ENCODE measurements at regions not wholly inside any gene's neighbourhood (a gene's known extent, or its start where the extent isn't known, plus 50 kb on each side); places are given as distances from the start of the nearest gene placed in this dataset.
"Not testable (repeated sequence)": the region's sequence is repeated elsewhere in the genome, so short reads cannot be mapped to it uniquely, and the experiment has no call there.

DNA sequence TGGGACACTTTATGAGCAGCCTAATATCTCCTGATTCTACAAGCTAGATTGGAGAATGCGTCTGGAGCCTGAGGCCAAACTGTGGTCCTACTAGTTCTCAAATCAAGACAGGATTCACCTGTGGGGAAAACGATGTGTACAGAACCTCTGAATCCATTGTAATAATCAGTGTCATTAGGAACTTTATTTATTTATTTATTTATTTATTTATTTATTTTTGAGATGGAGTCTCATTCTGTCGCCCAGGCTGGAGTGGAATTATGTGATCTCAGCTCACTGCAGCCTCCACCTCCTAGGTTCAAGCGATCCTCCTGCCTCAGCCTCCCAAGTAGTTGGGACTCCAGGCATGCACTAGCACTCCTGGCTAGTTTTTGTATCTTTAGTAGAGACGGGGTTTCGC is 52.6 kb upstream of the KIF26B start:
- DNase-seq (ENCODE audit: low read depth in 2 of 2), result not testable (repeated sequence)

DNA sequence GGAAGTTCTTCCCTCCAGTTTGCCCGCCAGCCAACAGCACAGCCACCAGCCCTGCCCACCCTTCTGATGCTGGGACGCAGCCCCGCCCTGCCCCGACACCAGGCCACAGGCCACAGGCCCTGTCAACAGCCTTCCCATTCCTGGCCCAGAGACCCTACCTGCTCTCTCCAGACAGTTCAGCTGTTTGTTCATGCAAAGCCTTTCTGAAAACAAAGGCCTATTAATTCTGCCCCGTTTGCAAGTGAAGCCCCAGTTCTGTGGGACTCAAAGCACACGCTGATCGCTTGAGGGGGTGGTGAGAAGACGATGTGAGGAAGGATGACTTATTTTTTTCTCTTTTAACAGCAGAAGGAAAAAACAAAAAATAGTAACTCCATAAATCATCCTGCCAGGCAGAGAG is 55.4 kb upstream of the KIF26B start:
- no peak for DNase-seq (ENCODE audit: low read depth in 2 of 2)

DNA sequence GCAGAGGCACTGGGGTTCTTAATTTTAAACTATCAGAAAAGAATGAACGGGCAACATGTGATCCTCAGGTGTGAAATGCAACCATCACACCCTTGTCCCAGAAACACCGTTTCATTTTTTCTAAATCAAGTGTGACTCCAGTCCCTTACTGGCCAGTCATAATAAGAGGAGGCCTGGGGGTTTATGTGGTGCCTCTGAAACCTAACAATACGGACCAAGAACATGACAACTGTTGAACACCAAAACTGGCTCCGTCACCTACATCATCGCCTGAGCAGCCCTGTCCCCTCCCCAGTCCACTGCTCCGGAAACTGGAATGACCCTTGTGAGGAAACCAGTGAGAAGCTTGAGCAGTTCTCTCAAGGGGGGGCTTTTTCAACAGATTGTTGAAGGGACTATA is 55.9 kb upstream of the KIF26B start:
- DNase-seq (ENCODE audit: low read depth in 2 of 2), result no peak

DNA sequence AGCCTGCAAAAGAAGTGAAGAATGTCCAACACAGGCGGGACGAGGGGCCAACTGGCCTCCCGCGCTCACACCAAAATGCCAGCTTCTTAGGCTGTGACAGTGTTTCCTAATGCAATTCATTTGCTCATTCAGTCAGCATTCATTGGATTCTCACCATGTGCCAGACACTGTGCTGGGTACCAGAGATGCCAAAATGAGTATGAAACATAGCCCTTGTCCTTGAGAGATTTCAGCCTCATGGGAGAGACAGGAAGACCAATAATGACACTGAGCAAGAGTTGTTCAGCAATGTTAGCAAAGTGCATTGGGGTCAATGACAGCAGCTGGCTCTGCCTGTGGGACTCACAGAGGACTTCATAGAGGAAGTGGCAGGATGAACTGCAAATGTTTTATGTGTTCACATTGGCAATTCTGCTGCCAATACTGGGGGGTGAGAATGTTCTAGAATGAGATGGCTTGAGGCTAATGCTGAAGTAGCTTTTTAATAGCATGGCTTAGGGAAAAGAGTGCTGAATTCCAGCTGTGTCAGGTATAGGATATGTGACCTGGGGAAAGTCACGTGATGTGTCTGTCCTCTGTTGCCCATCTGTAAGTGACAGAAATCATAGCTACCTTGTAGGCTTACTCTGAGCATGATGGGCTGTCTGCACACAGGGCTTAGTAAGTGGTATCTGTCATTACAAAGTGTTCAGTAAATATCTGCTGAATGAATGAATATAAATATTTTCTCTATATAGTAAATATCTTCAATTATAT is 58.3 kb upstream of the KIF26B start:
- no peak for DNase-seq (ENCODE audit: low read depth in 2 of 2)

DNA sequence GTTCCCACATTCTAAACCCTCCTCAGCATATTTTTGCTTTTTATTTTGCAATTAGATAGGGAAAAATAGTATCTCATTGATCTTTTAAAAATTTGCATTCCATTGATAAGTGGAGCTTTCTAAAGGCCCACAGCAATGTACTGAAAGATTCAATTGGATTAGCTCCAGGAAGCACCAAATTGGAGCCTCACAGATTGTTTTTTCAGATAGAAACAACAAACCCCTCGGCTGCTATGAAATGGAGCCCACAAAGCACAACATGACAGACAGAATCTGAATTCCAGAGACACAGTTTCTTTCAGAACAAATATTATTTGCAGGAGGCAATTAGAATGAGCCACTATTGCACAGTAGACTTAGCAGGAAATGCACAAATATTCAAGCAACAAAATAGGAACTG is 58.9 kb upstream of the KIF26B start:
- no peak for DNase-seq (ENCODE audit: low read depth in 2 of 2)

DNA sequence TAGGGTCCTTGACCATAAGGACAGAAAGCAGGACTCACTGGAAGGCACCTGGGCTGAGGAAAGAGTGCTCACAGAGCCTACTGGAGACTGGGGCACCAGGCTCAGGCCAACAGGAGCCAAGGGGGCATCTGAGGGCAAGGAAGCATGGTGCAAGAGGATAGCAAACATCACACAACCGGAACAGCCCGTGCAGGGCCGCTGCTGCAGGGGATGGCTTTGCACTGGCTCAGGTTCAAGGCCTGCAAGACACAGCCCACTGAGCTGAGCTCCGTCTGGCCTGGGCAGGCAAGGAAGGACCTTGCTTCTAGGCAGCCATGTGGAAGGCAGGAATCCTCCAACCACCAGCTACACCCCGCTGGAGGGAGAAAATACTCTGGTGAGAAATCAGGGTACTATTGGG is 59.8 kb upstream of the KIF26B start:
- DNase-seq (ENCODE audit: low read depth in 2 of 2), result no peak

DNA sequence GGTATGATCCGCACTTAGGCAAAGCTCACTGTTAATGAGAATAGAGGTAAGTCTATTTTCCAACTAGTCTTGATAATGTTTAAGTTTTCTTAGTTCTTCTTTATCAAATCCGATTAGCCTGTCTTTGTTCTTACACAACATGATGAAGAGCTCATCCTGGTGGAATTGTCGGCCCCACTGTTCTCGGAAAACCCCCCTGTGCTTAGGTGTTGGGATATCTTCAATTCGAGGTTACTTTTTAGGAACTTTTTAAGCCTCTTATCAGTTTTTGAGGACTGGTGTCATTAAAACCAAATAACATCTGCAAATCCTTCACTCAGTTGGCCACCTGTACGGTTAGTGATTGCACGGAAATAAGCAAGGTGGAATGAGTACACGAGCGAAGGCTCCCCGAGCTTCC is 60.7 kb upstream of the KIF26B start:
- DNase-seq (ENCODE audit: low read depth in 2 of 2), result no peak

DNA sequence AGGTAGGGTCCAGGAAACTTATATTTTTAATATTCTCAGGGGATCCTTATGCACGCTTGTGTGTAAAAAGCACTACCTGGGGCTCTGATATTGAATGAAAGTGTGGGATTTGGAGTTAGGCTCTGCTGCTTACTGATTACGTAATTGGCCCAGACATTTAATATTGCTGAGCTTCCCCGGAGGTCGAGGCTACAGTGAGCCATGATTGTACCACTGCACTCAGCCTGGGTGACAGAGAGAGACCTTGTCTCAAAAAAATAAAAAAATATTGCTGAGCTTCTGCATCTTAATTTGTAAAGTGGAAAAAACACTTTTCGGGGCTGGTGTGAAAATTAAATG is 62.2 kb upstream of the KIF26B start:
- no peak for DNase-seq (ENCODE audit: low read depth in 2 of 2)

DNA sequence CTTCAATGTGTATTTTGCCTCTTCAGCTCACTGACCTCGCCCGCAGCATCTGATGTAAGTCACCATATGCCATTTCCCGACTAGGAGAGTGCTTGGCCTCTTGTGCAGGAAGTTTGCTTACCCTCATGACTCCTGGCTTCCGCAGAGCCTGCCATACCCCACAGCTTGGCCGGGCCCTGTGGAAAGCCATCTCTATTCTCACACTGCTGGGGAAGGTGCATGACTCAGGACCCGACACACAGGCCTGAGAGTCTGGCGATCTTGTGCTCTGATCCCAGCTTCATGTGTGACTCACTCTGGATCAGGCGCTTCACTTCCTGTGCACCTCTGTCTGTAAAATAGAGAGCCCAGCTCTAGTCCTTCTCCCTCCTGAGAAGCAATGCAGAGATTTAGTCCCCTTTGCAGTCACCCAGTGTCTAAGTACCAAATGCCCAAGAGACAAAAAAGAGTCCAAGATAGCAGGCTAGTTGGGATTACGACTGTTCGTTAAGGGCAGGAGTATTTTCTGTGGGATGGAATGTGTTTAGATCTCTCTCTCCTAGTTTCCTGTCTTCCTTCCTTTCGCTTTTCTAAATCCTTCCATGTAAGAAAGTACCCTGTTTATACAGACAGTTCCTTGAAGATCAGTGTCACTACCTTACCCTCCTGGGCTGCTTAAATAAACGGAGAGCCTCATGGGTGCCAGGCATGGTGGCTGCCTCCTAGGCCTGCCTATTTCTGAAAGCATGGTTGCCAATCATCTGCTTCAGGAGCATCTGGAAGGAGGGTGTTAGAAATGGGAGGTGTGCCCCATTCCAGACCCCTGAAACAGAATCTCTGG is 62.8 kb upstream of the KIF26B start:
- no peak for DNase-seq (ENCODE audit: low read depth in 2 of 2)

DNA sequence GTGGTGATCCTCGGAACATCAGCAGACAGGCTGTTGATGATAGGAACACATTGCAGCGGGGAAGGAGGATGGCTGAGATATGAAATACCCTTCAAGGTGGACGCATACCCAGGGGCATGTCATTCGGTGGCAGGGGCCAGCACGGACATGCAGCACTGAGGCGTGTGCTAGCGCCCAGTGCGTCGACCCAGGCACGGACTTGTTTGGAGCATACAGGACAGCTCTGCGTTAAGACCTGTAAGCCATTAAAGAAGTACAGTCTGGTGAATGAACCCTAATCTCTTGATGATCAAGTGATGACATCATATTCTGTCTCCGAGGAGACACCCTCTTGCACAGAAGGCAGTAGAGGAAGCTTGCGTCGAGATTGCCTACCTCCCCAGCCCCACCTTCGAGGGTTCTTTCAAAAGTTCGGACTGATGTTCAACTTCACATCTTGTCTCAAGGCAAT is 63.6 kb upstream of the KIF26B start:
- DNase-seq (ENCODE audit: low read depth in 2 of 2), result no peak

DNA sequence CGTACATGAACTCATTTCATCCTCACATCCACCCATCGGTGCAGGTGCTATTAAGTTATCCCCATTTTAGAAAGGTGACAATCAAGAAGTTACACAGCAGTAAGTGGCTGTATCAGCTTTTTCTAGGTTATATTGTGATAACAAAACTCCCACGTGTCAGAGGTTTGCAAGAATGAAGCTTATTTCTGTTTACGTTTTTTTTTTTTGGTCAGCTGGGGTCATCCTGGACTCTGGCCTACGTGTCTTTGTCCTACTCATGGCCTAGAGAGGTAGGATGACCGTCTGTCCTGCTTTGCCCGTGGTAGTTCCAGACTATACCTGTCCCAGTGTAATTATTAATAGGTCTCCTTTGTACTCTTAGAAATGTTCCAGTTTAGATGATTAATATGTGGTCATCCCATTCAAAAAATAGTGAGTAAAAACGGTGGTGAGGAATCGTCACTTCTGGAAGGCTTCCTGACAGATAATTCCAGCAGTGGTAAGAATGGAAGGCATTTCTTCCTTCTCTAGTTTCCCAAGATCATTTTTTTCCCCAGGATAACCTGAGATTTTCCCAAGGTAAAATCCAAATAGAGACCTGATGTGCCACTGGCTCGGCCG is 64.2 kb upstream of the KIF26B start:
- DNase-seq (ENCODE audit: low read depth in 2 of 2), result no peak

DNA sequence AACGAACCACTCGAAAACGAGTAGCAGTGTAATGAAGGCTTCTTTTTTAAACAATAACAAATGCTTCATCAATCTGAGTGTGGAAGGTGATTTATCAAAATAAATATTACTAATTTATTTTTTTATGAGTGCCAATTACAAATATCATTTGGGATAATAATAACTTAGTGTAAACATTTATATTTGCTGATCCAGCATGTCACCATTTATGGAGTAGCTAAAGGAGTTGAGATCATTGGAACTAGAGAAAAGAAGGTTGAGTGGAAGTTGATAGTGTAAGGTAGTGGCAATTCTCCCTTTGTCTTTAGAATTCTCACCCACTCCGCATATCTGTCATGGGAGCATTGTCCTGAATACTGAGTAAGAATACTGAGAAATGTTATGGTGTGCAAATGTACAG is 67.1 kb upstream of the KIF26B start:
- DNase-seq (ENCODE audit: low read depth in 2 of 2), result no peak

DNA sequence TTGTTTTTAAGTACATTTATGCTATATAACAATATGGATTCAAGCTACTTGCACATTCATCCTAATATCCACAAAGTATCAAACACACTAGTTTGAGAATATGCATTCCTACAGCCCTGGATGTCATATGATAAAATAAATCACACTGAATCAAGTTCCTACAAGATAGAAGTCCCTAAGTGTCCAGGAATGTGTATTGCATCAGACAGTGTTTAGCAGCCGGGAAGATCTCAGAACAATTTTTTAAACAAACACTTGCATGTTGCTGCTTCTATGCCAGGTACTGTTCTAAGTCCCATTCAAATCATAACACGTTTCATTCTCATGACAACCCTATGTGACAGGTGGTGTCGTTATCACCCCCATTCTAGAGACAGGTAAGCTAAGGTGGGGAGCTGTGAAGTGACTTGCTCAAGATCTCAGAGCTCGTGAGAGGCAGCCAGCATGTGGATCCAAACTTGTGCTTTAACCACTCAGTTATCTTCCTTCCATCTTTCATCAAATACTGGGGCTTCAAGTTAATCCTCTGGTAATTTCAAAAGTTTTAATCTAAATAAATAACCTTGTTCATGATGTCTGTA is 68.3 kb upstream of the KIF26B start:
- no peak for DNase-seq (ENCODE audit: low read depth in 2 of 2)

DNA sequence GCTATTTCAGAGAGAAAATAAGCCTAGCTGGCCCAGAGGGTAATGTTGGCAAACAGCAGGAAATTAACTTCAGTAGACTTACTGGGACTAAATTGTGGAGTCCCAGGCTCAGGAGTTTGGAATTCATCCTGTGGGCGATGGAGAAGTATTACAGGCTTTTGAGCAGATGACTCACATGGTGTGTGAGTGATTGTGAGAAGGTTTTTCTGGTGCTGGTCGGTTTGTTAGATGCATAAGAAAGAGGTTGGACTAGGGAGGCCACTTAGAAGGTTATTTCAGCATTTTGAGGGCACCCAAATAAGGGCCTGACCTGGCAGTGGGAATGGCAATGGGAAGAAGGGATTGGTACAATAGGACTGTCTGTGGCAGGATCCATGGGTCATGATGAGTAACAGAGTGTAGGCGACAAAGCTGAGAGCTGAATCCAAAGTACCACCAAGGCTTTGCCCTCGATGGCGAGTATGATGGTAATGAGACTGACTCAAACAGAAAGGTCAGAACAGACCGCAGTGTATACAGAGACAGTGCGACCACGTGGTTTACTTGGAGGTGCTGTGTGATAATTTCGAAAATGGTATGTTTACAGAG is 69.2 kb upstream of the KIF26B start:
- no peak for DNase-seq (ENCODE audit: low read depth in 2 of 2)

DNA sequence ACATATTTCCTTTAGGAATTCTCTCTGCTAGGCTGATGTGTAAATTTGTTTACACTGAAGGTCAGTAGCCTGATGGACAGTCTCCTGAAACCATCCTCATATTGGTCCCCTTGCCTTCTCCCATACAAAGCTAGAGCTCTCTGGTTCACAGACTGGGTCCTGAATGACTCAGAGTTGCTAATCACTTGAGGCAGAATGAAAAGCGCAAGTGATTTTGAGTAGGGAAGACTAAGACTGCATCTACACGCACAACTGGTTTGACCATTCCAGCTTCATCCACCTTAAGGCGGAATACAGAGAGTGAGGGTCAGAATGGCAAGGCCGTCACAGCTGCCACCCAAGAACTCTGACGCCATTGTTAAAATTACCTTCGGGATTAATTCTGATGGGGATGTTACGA is 70.2 kb upstream of the KIF26B start:
- no peak for DNase-seq (ENCODE audit: low read depth in 2 of 2)

DNA sequence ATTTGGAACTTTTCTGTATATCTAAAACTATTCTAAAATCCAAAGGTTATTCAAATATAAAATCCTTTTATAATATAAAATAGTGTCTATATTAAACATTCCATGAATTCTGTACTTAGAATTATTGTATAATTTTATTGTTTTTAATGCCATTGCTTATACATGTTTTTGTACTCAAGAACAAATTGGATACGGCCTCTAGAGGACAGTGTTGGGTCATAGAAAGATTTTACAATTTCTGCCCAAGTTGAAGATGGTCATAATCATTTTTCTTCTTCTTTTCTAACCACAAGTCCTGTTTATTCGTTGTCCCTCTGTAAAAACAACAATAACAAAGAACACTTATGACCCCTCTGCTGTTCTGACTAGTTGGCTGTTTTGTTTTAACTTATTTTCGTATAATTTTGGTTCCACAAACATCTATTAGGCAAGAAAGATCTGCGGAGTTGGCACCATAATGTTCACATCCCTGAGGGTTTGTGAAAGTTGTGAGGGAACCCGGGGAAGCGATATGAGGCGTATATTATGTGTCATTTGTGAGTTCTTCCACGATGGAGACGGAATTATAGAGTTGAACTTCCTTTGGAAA is 75.7 kb upstream of the KIF26B start:
- no peak for DNase-seq (ENCODE audit: low read depth in 2 of 2)

DNA sequence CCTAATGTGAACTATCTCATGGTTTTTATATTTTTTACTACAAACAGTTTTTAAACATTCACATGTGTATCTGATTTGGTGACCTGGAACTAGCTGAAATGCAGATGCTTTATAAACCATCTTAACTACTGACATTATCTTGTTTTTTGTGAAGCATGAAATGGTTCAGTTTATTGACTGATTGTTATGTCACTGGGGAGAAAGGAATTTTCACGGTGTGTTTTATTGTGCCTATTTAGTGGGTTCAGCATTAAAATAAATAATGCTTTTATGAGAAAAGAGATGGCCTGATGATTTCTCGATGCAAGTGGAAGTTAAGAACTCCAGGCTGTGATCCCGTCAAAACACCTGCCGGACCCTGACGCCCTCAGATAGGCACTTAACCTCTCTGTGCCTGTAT is 79.9 kb upstream of the KIF26B start:
- no peak for DNase-seq (ENCODE audit: low read depth in 2 of 2)

DNA sequence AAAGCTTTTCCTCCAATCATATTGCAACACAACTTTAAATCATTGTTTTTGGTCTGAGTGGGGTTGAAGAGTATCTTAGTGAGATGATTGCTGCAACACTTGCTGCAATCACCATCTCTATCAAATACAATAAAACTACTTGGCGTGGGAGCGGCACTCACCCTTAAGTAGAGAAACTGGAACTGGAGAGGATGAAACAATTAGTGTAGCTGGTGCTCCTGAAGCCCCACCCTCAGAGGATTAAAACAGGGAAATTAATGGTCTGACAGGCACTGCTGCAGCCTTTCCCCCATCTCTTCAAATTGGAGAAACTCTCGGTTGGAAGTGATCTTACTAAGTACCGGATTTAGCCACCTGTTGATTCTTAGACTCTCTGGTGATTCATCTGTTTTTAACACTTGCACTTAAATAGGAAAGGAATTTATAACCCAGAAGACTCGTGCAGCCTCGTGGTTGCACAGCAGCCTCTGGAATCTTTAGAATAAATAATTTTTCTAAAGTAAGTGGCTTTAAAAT is 80.5 kb upstream of the KIF26B start:
- no peak for DNase-seq (ENCODE audit: low read depth in 2 of 2)

DNA sequence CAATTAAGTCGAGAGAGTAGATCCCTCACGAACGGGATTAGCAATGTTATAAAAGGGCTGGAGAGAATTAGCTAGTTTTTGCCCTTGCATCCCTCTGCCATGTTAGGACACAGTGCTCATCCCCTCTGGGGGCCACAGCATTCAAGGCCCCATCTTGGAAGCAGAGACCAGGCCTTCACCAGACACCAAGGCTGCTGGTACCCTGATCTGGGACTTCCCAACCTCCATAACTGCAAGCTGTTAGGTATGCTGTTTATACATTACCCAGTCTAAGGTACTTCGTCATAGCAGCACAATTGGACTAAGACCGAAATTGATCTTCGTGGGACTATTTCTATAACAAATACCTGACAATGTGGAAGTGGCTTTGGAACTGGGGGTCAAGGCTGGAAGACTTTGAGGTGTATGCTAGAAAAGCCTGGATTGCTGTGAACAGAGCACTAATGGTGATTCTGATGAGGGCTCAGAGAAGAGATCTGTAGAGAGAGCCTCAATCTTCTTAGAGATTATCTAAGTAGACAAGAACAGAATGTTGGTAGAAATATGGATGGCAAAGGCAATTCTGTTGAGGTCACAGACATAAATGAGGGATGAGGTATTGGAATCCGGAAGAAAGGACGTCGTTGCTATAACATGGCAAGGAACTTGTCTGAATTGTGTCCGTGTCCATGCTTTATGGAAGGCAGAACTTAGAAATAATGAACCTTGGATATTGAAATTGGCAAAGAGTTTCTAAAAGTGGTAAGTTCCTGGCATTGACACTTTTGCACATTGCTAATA is 83.8 kb upstream of the KIF26B start:
- DNase-seq (ENCODE audit: low read depth in 2 of 2), result no peak

DNA sequence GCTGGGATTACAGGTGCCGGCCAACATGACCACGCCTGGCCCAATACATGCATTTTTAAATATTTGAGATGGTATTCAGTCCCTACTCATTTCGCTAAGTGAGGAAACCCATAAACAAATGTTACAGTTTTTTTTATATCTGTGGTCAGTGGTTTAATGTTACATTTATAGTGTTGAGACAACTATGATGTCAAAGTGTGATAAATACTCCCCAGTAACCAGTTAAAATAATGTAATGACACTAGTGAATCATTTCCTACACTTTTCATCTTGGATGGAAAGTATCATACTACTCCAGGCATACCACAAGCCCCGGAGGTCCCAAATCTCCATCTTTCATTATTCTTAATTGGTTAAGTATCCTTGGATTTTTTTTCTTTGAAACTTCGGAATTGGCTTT is 87.5 kb upstream of the KIF26B start:
- DNase-seq (ENCODE audit: low read depth in 2 of 2), result no peak

DNA sequence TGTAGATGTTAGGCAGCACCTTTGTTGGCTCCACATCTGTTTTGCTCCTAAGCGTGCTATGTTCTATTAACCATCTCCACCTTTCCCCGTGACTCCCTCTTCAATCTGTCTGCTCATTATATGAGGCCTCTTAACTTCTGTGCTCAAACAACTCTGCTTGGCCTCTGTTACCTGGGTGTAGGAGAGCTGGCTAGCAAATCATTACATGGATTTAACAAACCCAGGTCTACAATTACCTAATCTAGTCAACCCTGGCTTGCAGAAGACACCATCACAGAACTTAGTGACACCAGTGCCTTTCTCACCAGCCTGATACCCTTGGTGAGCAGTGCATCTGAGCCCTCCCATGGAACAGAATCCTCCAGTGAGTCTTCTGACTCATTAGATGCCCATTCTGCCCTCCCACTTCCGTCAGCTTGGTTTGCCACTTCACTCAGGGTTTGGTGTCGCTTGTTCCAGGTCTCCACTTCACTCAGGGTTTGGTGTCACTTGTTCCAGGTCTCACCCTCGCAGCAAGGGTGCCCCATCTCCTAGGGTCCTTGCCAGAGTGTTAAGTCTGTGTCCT is 92.0 kb upstream of the KIF26B start:
- no peak for DNase-seq (ENCODE audit: low read depth in 2 of 2)
